Upper lobe of left lung (tissue), 6 donors: ENCODE measurements at regions not wholly inside any gene's neighbourhood (a gene's known extent, or its start where the extent isn't known, plus 50 kb on each side); places are given as distances from the start of the nearest gene placed in this dataset.
A peak's percentile ranks its signal among the peaks of the same experiment; 100 is the strongest.

Experiments
- ATAC-seq, 2 donors: fragments of 200-7000 bp; cut with Tn5 transposase; one replicate each; pipeline ENCODE4 v1.9.1; 2022; ENCODE audit warnings: mild to moderate bottlenecking in 2 of 2, moderate library complexity in 2 of 2; ENCODE audit not compliant: low FRiP score in 2 of 2
- DNase-seq, 2 donors: peaks; one replicate each; pipeline ENCODE4 v3.0.0-alpha.2; 2019 to 2020
- H3K27ac ChIP-seq, 4 donors: fragments of 200-600 bp; sonication (generic); one replicate each; pipeline ENCODE4 v1.5.1; 2016 to 2019
- H3K27me3 ChIP-seq, 4 donors: fragments of 200-600 bp; sonication (generic); one replicate each; pipeline ENCODE4 v1.5.1; 2017 to 2019
- H3K36me3 ChIP-seq, 4 donors: fragments of 200-600 bp; sonication (generic); one replicate each; pipeline ENCODE4 v1.5.1; 2016 to 2019
- H3K4me1 ChIP-seq, 4 donors: fragments of 200-600 bp; sonication (generic); one replicate each; pipeline ENCODE4 v1.5.1; 2018 to 2019
- H3K4me3 ChIP-seq, 4 donors: fragments of 200-600 bp; sonication (generic); one replicate each; pipeline ENCODE4 v1.5.1; 2017 to 2019; ENCODE audit warnings: mild to moderate bottlenecking in 2 of 4, moderate library complexity in 1 of 4
- H3K9me3 ChIP-seq, 4 donors: fragments of 200-600 bp; sonication (generic); one replicate each; pipeline ENCODE4 v1.5.1; 2018 to 2019
- EP300 ChIP-seq, 4 donors: sonication (generic); formaldehyde crosslinking; IDR thresholded peaks; one replicate each; pipeline ENCODE4 v1.5.1; 2017; ENCODE audit warnings: antibody characterized with exemption in 4 of 4, control low read depth in 2 of 4
- POLR2A ChIP-seq, 4 donors: fragments of 450-650 bp; IDR thresholded peaks; one replicate each; pipeline ENCODE4 v1.5.1; 2016 to 2017; ENCODE audit warnings: antibody characterized with exemption in 4 of 4, mild to moderate bottlenecking in 2 of 4
- POLR2AphosphoS5 ChIP-seq, 2 donors: sonication (generic); formaldehyde crosslinking; IDR thresholded peaks; one replicate each; pipeline ENCODE4 v1.5.1; 2017; ENCODE audit warnings: antibody characterized with exemption in 2 of 2
- WGBS, 2 donors: methylation state at CpG; one replicate each; pipeline ENCODE4 v1.1.5; 2017 to 2018; 5-methylcytosine and 5-hydroxymethylcytosine counted together
- TF ChIP-seq, protein P1 (sequence below), 6 experiments: fragments of 450-650 bp in 4 of 6; fragments of 200-600 bp in 2 of 6; sonication (generic) in 2 of 6; IDR thresholded peaks; one replicate each; pipeline ENCODE4 v1.5.1; 2016 to 2019; ENCODE audit warnings: antibody characterized with exemption in 6 of 6
- donor health status: DM: no; HTN: no; CAD: no; lungs with moderate emphysema.
- donor health status: DM: no; HTN: yes; CAD: no; lungs with severe emphysema.

DNA sequence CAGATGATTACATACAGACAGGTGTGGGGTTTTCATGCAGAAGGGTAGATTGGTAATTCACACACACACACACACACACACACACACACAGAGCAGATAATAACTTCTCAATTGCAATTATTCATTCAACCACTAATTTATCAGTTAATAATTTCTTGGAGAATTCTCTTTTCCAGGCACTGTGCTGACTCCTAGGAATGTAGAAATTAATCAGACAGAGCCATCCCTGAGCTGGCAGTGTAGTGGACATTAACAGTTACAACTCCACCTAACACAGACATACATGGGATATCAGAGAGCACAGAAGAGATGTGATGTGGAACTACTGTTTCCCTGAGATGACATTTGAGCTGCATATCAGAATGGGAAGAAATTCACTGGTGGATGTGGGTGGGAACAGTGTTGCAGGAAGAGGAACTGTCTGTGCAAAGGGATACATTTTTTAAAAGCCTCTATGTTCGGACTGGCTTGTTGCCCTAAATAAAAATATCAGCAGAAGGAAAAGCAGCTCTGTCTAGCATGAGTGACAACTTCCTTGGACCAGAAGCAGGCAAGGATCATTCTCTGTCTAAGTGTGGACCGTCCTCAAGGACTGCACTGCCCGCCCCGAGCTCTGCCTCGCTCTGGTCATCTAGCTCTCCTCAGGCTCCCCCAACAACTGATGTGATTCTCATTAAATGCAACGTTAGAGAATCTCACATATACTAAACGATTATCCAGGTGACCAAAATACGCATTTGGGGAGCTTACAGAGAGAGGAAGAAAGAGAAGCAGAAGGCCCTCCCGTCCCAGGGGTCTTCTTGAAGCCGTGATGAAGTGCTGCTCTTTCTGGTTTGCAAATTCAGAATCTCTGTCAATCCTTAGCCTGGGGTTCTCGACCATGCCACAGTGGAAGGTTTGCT, 173.4 kb upstream of the TRIB2 start:
- Histone ChIP-seq H3K36me3 (no peaks in the 10 kb centered on the region), H3K27ac (no peak overlapping the region), H3K27me3 (no peaks in the 10 kb centered on the region), H3K4me1 (peaks cover 0 to 8% (median 3%) of the 10 kb centered on the region in 4 donors), H3K4me3 (no peak overlapping the region), H3K9me3 (no peaks in the 10 kb centered on the region)
- WGBS, 2 donors: 74 to 79% methylated on average over 11 of the region's 11 CpGs
- ATAC-seq (no peak), DNase-seq (no peak)
- no peak for TF ChIP-seq POLR2A (IDR thresholded peaks at IDR 0.05)
- TF ChIP-seq POLR2AphosphoS5 (IDR thresholded peaks at IDR 0.05): no peak
- TF ChIP-seq, protein P1, sequence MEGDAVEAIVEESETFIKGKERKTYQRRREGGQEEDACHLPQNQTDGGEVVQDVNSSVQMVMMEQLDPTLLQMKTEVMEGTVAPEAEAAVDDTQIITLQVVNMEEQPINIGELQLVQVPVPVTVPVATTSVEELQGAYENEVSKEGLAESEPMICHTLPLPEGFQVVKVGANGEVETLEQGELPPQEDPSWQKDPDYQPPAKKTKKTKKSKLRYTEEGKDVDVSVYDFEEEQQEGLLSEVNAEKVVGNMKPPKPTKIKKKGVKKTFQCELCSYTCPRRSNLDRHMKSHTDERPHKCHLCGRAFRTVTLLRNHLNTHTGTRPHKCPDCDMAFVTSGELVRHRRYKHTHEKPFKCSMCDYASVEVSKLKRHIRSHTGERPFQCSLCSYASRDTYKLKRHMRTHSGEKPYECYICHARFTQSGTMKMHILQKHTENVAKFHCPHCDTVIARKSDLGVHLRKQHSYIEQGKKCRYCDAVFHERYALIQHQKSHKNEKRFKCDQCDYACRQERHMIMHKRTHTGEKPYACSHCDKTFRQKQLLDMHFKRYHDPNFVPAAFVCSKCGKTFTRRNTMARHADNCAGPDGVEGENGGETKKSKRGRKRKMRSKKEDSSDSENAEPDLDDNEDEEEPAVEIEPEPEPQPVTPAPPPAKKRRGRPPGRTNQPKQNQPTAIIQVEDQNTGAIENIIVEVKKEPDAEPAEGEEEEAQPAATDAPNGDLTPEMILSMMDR (IDR thresholded peaks at IDR 0.05): no peak
- TF ChIP-seq EP300 (IDR thresholded peaks at IDR 0.05): no peak

- Histone ChIP-seq H3K4me3 (no peak overlapping the region), H3K36me3 (no peaks in the 10 kb centered on the region), H3K9me3 (no peaks in the 10 kb centered on the region), H3K27ac (no peak overlapping the region), H3K27me3 (no peaks in the 10 kb centered on the region), H3K4me1 (peaks cover 0 to 8% (median 3%) of the 10 kb centered on the region in 4 donors)
- peak in 1 of 2 donors; percentile 43 for ATAC-seq
- no peak for DNase-seq
- 67 to 80% methylated on average over 7 of the region's 7 CpGs for WGBS, 2 donors
- TF ChIP-seq, protein P1 (IDR thresholded peaks at IDR 0.05): no peak
- TF ChIP-seq POLR2A (IDR thresholded peaks at IDR 0.05): no peak
- no peak for TF ChIP-seq EP300 (IDR thresholded peaks at IDR 0.05)
- no peak for TF ChIP-seq POLR2AphosphoS5 (IDR thresholded peaks at IDR 0.05)
Measured at GRCh38 chr2:12543978-12544558, 172.7 kb upstream of the TRIB2 start.

DNA sequence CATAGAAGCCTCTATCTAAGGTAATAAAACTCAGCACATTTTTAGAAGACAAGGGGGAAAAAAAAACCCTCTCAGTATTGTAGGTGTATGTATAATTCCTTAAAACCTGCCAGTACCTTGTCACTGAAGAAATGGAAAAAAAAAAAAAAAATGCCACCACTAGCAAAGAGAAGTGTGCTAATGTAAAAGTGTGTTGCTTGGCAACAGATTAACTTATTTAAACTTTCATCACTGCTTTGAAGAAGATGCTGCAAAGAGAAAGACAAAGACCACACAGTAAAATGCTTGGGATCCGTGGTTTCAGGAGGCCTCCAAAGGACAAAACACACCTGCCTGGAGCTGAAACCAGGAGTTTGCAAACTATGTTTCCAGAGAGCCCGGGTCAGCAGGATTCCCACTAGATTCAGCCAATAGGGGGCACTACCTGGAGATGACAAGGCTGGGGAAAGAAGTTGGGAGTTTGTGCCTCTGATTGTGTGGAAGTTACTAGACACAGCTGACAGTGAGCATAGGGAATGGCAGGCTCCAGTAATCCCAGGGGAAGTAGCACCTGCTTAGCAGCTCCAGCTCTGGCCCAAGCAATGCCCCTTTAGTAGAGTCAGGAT, 169.1 kb upstream of the TRIB2 start:
- no peak overlapping the region for H3K27ac ChIP-seq
- TF ChIP-seq EP300 (IDR thresholded peaks at IDR 0.05) (no peak), POLR2A (IDR thresholded peaks at IDR 0.05) (no peak), POLR2AphosphoS5 (IDR thresholded peaks at IDR 0.05) (no peak)
- TF ChIP-seq, protein P1 (IDR thresholded peaks at IDR 0.05): no peak
- no peaks in the 10 kb centered on the region for H3K36me3 ChIP-seq
- ATAC-seq: no peak
- H3K27me3 ChIP-seq: no peaks in the 10 kb centered on the region
- no peak for DNase-seq
- H3K9me3 ChIP-seq: no peaks in the 10 kb centered on the region
- H3K4me1 ChIP-seq: peaks cover 0 to 8% (median 3%) of the 10 kb centered on the region in 4 donors
- no peak overlapping the region for H3K4me3 ChIP-seq
- 85 to 88% methylated on average over 2 of the region's 2 CpGs for WGBS, 2 donors

- ATAC-seq: no peak
- no peaks in the 10 kb centered on the region for H3K9me3 ChIP-seq
- TF ChIP-seq POLR2A (IDR thresholded peaks at IDR 0.05) (no peak), POLR2AphosphoS5 (IDR thresholded peaks at IDR 0.05) (no peak), EP300 (IDR thresholded peaks at IDR 0.05) (no peak)
- TF ChIP-seq, protein P1 (IDR thresholded peaks at IDR 0.05): no peak
- WGBS, 2 donors: 91 to 93% methylated on average over 4 of the region's 4 CpGs
- no peaks in the 10 kb centered on the region for H3K36me3 ChIP-seq
- peaks cover 0 to 1% (median 1%) of the 10 kb centered on the region in 4 donors for H3K4me1 ChIP-seq
- no peak overlapping the region for H3K4me3 ChIP-seq
- H3K27me3 ChIP-seq: no peaks in the 10 kb centered on the region
- no peak overlapping the region for H3K27ac ChIP-seq
- no peak for DNase-seq
Measured at GRCh38 chr2:12548906-12549305, 167.8 kb upstream of the TRIB2 start.
